Kidney tubule cell (primary cell): ENCODE measurements at regions not wholly inside any gene's neighbourhood (a gene's known extent, or its start where the extent isn't known, plus 50 kb on each side); places are given as distances from the start of the nearest gene placed in this dataset.

Experiments
- DNase-seq: peaks from one replicate; pipeline ENCODE4 v3.0.0-alpha.2; 2018; ENCODE audit warnings: low spot score

DNA sequence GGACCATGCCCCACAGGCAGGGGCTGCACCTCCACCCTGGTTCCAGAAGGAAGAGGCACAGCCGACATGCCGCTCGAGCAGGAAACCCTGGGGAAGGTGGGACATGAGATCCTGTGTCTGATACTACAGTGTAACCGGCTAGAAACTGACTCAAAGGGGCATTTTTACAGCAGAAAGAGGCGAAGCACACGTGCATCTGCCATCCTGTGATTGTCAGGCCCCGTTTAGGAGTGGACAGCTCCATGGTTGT, 62.7 kb downstream of the SIK1 start:
- no peak for DNase-seq

DNA sequence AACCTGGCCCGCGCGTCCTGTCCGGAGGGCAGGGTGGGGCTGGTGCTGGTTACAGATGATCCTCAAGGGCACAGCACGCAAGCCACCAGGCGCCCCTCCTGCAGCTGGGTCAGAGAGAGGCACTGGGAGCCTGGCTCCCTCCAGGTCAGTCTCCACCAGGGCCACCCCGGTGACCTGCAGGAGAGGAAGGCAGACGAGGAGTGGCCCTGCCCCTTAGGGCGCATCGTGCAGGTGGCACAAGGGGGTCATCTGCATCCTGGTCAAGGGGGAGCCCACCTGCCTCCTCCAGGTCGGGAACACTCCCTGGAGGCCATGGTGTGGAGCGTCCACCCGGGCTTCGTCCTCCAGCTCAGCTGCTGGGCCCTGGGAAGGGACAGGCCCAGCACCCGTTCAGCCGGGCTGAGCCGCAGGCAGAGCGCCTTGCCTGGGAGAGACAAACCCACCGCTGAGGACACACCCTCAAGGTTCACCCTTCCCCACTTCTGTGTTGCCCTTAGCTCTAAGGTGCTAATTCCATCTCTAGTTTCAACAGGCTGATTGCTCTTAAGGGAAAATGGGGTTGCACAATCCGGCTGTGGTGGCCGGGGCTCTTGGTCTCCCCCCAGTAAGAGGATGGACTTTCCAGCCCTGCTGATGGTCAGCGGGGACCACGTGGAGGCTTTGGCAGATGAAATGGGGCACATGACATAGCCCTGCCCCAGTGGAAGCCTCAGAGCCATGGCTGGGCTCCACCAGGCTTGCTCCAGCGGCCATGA, 63.2 kb downstream of the SIK1 start:
- DNase-seq: no peak

DNA sequence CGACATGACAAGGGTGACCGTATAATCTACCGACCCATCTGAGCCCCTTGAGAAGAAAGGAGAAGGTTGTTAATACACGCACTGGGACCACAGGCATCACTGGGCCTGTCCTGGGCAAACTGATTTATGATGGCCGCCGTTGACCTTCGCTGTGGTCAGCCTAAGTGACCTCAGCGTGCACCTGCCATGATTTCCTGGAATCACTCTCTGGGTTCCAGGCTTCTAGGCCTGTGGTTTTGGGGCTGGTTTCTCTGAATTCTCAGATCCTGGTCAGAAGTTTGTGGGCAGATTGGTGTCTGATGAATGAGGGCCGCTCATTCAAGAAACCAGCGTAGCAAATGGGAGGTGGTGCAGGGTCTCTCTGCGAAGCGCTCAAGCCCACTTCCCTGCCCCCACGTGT, 64.0 kb downstream of the SIK1 start:
- DNase-seq: no peak

DNA sequence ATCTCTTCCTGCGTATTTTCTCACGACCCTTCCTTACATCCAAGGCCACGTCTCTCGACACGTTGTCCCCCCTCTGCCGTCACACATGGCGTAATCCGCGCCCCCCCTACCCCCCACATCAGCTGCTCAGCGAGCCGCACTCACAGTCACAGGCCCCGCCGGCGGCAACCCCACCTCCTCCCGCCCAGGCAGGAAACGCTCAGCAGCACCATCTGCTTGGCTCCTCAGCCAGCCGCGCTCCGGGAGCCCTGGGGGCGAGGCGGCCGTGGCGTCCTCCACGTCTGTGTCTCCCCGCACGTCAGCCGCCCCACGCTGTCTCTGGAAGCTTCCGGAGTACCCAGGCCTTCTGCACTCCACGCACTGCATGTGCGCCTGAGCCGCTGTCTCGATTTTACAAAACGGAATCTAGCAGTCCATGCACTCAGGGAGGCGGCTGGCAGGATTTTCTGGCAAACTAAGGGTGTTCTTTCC, 64.6 kb downstream of the SIK1 start:
- peak; percentile 22 for DNase-seq

DNA sequence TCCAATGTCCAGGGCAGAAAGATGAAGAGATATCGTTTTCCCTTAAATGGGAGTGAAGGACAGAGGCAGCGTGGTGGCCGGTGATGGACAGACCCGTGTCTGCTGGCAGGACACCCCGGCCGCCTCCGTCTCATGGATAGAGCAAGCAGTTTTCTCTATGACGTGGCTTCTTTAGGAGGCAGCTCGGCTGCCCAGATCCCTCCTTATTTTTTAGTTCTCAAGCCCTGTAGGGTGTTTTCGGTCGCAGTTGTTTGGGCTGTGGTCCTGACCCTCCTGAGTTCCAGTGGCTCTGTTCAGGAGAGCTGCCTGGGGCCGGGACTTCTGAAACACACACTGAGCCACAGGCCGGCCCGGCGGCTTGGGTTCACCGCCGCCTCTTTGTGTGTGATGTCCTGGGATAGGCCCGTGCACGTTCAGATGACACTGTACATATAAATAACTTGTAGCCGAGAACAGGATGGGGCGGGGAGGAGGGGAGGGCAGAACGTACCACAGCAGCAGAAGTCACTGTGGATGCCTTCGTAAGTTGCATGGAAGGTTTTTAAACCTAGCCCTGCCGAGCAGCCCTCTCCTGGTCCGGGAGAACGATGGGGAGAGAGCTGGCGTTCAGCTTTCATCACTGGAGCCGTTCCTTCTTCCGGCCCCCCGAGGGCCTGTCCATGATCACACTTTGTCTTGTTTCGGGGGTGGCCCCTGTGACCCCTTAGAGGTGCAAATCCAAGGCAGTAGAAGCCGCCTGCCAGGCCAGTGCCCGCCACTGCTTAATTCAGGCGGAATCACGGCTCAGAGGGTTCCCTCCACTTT, 65.2 kb downstream of the SIK1 start:
- no peak for DNase-seq

DNA sequence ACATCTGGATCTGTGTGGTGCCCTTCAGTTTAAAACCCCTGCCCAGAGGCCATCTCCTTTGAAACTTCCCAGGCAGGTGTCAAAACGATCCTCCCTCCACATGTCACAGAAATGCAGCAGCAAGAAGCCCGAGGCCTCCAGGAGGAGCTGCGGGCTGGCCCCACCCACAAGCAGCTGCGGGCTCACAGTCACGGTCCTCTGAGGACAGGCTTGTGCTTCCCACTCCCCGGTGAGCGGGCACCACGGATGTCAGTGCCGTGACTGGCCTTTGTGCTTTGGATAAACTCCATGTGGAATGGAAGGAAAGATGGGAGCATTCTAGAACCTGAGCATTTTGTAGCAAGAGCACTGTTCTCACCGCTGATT, 65.8 kb downstream of the SIK1 start:
- no peak for DNase-seq

DNA sequence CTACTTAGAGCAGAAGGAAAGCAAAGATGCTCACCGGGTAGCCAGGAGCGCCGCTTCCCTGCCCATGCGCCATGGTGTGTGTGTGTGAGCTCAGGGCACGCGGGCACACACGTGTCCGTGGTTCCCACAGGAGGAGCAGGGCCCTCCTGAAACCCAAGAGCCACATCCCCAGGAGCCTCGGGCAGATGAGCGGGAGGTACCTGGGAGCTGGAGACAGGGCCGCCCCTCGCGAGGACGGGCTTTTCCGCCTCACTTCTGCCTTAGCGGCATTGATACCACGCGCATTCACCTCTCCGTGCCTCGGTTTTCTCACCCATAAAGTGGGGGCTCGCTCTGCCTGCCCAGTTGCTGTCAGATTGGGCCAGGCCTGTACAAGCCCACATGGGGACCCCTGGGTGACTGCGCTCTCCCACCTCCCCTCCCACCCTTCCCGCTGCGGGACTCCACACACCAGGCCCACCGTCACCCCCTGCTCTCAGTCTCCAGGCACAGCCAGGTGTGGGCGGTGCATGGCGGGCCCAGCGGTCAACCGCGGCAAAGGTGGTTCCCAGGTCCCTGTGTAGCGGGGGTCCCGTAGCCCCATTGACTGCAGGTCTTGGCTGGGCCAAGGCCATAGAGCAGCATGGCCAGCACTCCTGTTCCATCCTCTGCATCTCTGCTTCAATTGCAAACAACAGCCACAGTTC, 66.3 kb downstream of the SIK1 start:
- no peak for DNase-seq

DNA sequence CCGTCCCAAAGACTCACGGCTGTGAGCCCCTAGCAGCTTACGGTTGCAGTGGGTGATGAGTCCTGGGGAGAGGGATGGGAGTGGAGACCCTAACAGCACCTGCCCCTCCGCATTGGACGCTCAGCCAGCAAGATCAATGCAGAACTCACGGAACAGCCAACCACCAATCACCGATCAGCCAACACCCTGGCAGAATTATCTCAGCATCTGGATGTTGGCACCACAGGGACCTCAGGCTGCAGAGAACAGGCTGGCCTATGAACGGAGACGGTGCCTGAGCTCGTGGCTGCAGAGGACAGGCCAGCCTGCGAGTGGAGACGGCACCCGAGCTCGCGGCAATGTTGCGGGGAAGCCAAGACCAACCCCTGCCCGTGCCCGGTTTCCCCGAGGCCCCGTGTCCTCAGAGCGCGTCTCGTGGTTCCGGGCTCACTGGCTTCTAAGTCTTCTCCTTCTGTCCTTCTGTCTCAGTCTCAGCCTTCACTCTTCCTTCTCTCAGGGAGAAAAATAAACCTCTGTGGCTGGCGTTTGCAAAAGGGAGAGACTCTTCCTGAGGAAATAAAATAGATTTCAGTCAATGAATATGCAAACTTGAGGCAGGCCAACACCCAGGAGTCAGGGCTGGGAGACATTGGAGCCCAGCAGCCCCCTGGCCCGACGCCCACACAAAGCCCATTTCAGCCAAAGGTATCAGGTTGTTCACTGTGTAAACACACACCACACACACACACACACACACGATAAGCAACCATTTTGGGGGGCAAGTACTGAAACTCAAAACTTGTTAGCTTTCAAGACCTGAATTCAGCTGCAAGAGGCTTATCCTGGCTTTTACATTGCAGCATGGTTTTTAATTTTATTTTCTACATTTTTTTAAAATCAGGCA, 67.8 kb downstream of the SIK1 start:
- DNase-seq: no peak

DNA sequence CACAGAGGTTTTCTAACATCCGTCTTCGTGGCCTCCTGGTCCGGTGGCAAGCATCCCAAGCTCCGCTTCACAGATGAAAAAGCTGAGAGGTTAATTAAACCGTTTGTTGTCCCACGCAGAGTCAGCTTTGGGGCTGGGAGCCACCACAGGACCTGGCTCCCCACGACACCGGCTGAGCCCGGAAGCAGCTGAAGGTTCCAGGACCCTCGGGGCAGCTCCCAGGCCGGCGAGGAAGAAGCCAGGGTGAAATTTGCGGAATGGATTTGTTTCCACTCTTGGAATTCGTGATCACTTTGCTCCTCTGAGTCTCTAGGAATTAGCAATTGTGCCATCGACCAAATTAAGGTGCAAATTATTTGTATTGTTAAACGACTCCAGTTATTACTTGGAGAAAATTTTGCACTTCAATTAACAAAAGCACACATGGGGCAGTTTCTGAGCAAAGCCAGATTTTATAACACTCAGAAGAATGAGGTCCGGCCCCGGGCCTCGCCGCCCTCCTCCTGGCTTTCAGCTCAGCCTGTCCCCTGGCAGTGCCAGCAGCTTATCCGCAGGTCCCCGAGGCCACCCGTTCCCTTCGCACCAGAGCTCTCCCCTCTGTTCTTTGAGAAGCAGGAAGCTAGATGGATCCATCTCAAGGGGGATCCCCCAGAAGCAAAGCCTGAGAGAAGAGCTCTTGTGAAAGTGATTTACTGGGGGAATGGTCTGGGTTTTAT, 69.1 kb downstream of the SIK1 start:
- no peak for DNase-seq

DNA sequence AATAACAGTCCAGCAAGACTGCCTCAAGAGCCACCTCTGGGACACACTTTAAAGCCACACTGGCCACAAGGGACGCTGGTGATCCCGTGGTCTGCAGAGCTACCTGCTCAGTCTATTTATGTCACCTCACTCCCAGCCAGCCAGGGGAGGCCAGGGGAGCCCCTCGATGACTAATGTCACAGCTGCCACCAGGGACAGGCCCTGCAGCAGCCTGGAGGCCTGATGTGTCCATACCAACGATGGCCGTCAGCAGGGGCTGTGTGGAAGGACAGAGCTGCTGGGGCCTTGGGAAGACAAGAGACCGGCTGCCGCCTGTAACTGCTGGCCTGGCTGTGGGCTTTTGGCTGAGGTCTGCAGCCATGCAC, 71.0 kb downstream of the SIK1 start:
- DNase-seq: no peak

DNA sequence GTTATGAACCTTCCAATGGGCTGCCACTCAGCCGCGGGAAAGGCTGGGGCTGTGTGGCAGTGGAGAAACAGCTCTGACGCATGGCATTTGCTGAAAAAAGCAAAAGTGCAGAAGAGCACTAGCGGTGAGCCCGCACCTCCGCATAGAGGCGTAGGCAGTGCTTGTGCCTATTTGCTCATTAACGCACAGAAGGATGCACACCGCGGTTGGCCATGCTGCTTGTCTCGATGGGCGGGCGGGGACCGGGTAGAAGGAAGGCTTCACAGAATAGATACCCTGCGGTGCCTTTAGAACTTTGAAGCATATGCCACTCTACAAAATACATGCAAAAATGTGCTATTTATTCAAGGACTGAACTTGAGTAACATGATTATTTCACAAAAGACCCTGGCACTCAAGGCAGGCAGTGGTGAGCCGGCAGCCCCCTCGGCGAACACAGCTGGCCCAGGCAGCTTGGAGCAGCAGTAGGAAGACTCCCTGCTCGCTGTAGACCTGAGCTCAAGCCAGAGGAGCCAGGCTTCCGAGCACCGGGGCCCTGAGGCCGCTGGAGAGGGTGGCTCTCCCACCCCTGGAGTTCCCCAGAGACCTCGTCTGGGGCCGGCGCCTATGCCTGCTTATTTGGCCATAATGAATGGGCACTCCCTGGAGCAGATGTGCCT, 71.5 kb downstream of the SIK1 start:
- DNase-seq: no peak

DNA sequence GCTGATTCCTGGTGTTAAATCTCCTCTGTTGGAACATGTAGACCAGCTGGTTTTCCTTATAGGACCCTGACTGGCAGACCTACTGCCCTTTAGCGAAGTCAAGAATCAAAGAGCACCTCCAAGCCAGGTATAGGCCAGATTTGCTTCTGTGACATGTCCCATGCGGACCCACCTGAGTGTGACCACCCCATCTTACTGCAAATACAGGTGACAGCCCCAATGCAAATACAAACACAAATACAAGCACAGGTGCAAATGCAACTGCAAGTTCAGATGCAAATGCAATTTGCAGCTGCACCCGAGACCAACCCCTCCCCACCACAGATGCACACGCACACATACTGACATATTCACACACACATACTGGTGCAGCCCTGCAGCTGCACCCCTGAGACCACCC, 72.3 kb downstream of the SIK1 start:
- no peak for DNase-seq

DNA sequence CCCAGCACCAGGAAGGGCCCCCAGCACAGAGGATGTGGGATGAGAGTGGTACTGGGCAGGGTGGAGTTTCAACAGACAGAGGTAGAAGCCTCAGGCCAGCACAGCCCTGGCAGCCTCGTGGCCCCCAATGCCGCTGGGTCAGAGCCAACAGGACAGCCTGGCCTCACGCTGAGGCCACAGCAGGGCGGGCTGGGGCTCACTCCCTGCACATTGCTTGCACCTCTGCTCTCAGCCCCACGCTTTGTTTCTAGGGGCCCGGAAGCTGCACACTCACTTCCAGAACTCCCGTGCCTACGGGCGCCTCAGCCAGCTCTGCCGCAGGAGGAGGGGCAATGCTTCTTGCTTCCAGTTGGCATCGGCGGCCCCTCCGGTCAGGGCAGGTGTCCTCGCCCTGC, 72.9 kb downstream of the SIK1 start:
- no peak for DNase-seq

DNA sequence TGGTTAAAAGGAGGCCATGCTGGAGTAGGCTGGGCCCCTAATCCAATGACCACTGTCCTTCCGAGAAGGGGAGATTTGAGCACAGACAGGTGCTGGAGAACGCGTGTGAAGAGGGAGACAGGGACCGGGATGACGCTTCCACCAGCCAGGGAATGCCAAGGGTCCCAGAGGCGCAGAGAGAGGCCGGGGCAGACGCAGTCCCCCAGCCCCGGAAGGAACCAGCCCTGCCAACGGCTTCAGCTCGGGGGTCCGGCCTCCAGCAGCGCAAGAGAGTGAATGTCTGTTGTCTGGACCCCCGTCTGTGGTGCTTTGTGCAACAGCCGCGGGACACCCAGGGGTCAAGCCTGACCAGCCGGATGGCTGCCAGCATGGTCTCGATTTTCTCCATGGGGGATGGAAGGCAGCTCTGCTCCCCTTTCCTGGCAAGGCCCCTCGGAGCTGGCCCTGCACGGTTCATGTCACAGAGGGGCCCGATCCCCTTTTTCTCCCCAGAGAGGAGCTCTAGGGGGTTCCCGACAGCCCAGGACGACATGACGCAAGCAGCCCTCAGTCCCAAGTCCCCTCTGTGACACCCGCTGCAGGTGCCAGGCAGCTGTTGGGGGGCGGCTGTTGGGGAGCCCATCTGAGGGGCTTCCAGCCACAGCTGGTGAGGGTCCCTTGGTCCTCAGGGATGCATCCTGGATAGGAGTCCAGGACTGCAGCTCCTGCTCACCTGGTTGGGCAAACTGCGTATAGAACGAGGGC, 73.5 kb downstream of the SIK1 start:
- DNase-seq: no peak

DNA sequence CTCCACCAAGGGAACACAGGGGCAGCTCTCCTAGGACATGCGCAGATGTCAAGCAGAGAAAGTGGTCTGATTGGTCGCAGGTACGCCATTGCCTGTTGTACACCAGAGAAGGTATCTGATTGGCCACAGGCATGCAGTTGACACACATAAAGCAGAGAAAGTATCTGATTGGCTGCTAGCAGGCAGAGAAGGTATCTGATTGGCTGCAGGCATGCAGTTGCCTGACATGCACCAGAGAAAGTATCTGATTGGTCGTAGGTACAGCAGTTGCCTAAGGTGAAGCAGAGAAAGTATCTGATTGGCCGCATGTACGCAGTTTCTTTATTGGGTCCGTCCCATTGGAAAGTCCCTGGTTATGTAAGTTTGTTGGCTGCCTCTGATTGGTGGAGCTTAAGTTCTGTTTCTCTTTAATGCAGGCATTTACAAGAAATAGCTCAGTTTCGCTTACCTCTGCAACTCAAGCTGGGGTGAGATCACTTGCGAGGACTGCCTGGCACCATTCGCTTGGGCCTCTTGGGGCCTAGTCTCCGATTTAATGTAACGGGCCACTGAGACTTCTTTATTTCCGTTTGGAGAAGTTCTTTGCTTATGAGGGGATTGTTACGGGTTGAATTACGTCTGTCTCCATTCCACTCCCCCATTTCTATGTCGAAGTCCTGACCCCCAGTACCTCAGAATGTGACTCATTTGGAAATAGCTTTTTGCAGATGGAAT, 74.2 kb downstream of the SIK1 start:
- DNase-seq: peak; percentile 33

DNA sequence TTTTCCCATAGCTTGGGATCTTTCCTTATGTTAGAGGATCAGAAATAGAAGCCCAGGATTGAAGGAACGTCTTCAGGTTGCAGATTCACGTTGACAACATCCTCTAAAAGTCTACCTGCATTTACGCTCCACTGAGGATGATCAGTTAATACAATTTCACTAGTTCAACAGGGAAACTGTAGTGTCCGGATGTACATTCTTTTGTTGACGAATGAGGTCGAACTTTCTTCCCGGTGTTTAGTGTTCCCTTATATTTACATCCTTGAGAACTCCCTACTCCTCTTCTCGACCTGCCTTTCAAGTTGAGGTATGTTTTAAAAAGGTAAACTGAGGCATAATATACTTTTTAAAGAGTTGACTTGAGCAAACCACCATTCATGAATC, 74.8 kb downstream of the SIK1 start:
- DNase-seq: no peak

DNA sequence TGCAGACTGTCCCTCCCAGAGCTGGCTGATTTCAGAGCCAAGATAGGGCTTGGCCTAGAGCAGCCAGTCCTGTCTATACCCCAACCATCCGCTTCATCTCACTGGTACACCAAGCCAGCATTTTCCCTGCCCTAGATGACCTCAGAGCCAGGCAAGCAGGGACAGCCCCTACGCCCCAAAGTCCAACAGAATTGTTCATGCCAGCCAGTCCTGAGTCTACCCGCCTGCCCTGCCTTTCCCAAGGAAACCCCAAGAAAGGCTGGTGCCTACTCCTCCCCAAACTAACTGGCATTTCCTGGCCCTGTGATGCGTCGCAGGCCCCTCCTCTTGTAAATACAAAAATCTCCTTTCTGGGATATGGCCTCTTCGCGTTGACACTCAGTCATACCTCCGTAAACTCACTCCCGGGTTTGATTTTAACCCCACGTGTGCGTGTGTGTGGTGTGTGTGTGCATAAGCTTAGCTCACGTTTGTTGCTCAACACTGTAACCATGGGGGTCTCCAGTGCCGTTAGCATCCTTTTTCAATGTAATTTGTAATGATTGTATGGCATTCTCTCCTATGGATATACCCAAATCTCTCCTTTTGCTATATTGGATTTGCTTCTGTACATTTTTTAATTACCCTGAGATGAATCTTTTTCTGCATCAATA, 75.3 kb downstream of the SIK1 start:
- DNase-seq: no peak

DNA sequence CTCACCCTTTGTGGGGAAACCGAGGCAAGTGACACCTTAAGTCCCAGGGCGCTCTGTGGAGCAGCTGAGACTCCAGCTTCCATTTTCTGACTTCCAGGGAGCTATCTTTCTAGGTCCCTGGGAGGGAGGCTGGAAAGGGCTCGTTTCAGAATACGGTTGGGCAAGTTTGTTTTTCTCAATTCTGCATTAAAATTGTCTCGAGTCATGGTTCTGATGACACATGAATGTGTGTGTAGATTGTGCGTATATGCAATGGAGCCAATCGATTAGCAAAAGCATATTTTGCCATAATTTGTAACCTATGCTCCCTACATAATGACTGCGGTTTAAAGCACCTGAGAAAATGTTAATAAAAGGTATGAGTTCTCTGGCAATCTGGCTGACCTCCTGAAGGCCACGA, 77.3 kb downstream of the SIK1 start:
- no peak for DNase-seq

DNA sequence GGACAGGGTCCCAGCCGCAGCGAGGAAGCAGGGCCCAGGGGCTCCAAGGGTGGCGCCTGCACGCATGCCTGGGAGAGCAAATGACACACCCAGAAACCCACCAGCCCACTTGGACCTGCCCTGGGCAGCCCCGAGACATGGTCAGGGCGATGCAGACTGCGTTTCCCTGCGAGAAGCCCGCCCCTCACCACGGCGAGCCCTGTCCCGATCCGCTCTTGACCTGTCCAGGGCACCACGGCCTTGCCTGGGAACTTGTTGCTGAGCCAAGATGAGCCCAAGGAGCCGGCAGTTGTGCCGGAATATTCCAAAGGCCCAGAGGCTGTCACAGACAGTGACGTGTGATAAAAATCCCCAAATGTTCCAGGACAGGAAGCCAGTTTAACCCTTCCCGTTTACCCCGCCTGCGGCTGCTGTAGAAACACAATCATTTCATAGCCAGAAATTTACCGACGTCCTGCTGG, 78.1 kb downstream of the SIK1 start:
- DNase-seq: no peak
